ENCODE measurements at regions not wholly inside any gene's neighbourhood (a gene's known extent, or its start where the extent isn't known, plus 50 kb on each side); places are given as distances from the start of the nearest gene placed in this dataset.

DNA sequence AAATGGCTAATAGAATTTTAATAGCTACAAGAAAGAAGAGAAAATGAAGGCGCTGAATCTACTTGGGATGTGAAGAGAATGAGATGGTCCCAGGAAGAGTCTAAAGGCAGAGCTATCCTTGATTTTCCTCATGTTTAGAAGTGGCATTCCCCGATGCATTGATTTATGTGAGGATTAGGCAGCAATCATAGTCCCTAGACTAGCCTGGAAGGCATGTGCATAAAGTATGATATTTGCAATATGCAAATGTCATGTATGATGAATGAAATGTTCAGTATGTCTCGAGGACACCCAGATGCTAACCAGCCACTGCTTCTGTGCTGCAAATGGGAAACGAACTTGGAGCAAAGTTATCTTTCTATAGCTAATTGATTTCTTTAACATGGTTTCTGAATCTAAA, 641.5 kb upstream of the PLXNA2 start:
- no peak overlapping the region for H3K27ac ChIP-seq
- TF ChIP-seq, protein P1, sequence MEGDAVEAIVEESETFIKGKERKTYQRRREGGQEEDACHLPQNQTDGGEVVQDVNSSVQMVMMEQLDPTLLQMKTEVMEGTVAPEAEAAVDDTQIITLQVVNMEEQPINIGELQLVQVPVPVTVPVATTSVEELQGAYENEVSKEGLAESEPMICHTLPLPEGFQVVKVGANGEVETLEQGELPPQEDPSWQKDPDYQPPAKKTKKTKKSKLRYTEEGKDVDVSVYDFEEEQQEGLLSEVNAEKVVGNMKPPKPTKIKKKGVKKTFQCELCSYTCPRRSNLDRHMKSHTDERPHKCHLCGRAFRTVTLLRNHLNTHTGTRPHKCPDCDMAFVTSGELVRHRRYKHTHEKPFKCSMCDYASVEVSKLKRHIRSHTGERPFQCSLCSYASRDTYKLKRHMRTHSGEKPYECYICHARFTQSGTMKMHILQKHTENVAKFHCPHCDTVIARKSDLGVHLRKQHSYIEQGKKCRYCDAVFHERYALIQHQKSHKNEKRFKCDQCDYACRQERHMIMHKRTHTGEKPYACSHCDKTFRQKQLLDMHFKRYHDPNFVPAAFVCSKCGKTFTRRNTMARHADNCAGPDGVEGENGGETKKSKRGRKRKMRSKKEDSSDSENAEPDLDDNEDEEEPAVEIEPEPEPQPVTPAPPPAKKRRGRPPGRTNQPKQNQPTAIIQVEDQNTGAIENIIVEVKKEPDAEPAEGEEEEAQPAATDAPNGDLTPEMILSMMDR (IDR thresholded peaks at IDR 0.05), result no peak
- H3K4me3 ChIP-seq, result no peak overlapping the region
- DNase-seq (ENCODE audit: low spot score), result no peak

DNA sequence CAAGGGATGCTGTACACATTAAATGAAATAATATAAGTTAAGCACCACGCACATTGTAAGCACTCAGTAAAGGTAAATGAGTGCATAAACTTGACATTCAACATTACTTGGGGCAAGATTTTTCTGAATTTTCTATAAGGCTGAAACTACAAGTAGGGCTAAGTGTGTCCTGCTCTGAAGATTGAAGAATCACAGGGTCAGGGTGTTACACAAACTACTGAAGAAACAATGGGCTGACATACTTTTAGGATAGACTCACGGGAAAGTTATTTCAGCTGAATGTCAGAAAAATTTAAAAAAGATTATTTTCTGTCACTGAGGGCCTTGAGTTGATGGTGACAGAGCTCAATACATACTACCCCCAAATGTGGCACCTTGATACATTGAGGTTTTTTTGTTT, 644.2 kb upstream of the PLXNA2 start:
- Histone ChIP-seq H3K27ac (no peak overlapping the region), H3K4me3 (no peak overlapping the region)
- TF ChIP-seq, protein P1 (IDR thresholded peaks at IDR 0.05), result no peak
- DNase-seq (ENCODE audit: low spot score), result no peak

DNA sequence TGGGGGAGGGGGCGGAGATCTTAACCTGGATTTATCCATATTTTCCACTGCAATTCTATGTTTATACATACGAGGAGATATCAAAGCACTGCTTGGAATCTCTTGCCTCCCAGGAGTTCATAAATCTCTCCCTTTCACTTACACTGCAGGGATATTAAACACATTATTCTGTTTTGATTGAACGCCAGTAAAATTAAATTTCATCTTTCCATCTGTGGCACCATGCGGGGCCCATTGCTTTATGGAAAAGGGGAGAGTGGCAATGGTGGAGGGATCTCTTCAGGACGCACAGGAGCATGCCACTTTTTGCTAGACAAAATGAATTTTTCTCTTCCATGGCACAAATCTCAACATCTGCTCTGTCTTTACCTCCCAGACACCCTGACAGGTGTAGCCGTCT, 648.0 kb upstream of the PLXNA2 start:
- TF ChIP-seq, protein P1 (IDR thresholded peaks at IDR 0.05), result no peak
- H3K27ac ChIP-seq, result no peak overlapping the region

DNA sequence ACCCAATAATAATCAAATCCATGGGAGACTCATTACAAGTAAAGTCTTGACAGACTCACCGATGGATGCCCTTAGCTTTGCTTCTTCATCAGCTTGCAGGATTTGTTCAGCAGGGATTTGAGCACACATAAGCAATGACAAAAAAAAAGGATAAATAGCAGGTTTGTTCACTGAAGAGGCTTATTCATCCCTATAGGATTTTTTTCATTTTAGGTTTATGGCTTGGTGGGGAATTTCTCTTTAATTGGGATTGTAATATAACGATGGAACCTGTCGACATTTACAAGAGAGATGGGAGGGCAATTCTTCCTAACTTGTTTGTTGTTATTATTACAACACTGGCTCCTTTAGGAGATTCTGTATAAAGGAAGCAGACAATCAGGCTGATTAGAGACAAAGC, 649.1 kb upstream of the PLXNA2 start:
- no peak for DNase-seq (ENCODE audit: low spot score)

More for the DNA sequence above, 648.0 kb upstream of the PLXNA2 start:
- DNase-seq (ENCODE audit: low spot score), result no peak
- H3K4me3 ChIP-seq, result no peak overlapping the region

DNA sequence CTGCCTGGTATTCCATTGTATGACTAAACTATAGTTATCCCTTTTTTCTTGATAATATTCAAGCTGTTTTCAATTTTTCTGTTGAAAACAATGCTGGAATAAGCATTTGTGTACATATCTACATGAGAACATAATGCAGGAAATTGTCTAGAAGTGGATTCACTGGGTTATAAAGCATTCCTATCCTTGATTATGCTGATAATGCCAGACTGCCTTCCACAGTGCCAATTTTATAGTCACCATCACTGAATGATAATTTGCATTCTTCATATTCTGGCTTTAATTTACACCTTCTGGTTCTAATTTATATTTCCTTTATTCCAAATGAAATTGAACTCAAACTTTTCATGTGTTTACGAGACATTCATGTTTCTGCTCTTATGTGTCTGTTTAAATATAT, 651.0 kb upstream of the PLXNA2 start:
- TF ChIP-seq, protein P1 (IDR thresholded peaks at IDR 0.05), result no peak
- no peak overlapping the region for H3K4me3 ChIP-seq
- no peak overlapping the region for H3K27ac ChIP-seq
- no peak for DNase-seq (ENCODE audit: low spot score)

More for the DNA sequence above, 649.1 kb upstream of the PLXNA2 start:
- Histone ChIP-seq H3K27ac (no peak overlapping the region), H3K4me3 (no peak overlapping the region)
- TF ChIP-seq, protein P1 (IDR thresholded peaks at IDR 0.05), result no peak

DNA sequence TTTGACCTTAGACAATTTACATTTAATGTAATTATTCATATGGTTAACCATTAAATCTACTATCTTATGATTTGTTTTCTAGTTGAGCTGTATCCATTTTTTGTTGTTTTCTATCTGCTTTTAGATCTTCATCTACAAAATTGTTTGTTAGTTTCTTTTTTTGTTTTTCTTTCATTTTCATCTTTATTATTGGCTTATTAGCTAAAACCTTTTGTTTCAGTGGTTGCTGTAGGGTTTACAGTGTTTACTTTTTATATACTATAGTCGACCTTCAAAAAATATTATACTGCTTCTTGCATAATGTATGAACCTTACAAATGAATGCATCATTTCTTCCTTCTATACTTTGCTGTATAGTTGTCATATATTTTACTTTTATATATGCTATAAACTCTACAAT, 651.6 kb upstream of the PLXNA2 start:
- no peak for DNase-seq (ENCODE audit: low spot score)
- no peak overlapping the region for H3K27ac ChIP-seq
- TF ChIP-seq, protein P1 (IDR thresholded peaks at IDR 0.05), result no peak
- no peak overlapping the region for H3K4me3 ChIP-seq

DNA sequence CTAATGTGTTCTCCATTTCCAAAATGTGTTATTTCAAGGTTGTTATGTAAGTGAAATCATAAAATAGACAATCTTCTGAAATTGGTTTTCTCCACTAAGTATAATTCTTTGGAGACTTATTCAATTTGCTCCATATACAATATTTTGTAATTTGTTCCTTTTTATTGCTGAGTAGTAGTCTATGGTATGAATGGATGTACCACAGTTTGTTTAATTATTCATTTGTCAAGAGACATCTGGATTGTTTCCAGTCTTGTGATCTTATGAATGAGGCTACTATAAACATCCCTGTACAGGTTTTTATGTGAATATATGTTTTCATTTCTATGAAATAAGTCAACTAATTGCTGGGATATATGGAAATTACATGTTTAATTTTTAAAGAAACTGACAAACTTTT, 652.6 kb upstream of the PLXNA2 start:
- no peak for DNase-seq (ENCODE audit: low spot score)
- H3K4me3 ChIP-seq, result no peak overlapping the region
- H3K27ac ChIP-seq, result no peak overlapping the region
- TF ChIP-seq, protein P1 (IDR thresholded peaks at IDR 0.05), result no peak
